H1 (cell line): ENCODE measurements at regions not wholly inside any gene's neighbourhood (a gene's known extent, or its start where the extent isn't known, plus 50 kb on each side); places are given as distances from the start of the nearest gene placed in this dataset.

ENCODE experiments used
- BCL11A ChIP-seq, 2 experiments: IDR thresholded peaks; one replicate each; pipeline ENCODE4 v1.6.1; 2011; ENCODE audit warnings: low read depth in 2 of 2, low read length in 2 of 2, mild to moderate bottlenecking in 2 of 2
- RAD21 ChIP-seq, 2 experiments: IDR thresholded peaks in 1 of 2; conservative IDR thresholded peaks in 1 of 2; 2 replicates each; pipeline ENCODE4 v1.6.1; 2011; ENCODE audit warnings: low read depth in 2 of 2, low read length in 2 of 2, improper control_type of control experiment in 1 of 2, inconsistent platforms in 1 of 2, mild to moderate bottlenecking in 1 of 2, moderate library complexity in 1 of 2
- SIN3A ChIP-seq, 2 experiments: IDR thresholded peaks in 1 of 2; conservative IDR thresholded peaks in 1 of 2; 2 replicates each; pipeline ENCODE4 v1.6.1; 2011 to 2012; ENCODE audit warnings: low read length in 2 of 2, improper control_type of control experiment in 1 of 2, low read depth in 1 of 2, mild to moderate bottlenecking in 1 of 2

- TF ChIP-seq SIN3A (conservative IDR thresholded peaks at IDR 0.05 in 1 of 2, IDR thresholded peaks at IDR 0.05 in 1 of 2; ENCODE audit: low read depth in 1 of 2, low read length in 2 of 2) (no peak), BCL11A (IDR thresholded peaks at IDR 0.05; ENCODE audit: low read depth in 2 of 2, low read length in 2 of 2) (no peak), RAD21 (IDR thresholded peaks at IDR 0.05 in 1 of 2, conservative IDR thresholded peaks at IDR 0.05 in 1 of 2; ENCODE audit: low read depth in 2 of 2, low read length in 2 of 2) (no peak)
Measured at GRCh38 chr15:81911022-81911971, 134.5 kb downstream of the MEX3B start (continued).
